Keratinocyte (primary cell): ENCODE measurements at regions not wholly inside any gene's neighbourhood (a gene's known extent, or its start where the extent isn't known, plus 50 kb on each side); places are given as distances from the start of the nearest gene placed in this dataset.

Source experiments
- DNase-seq: peaks from one replicate; pipeline ENCODE4 v3.0.0-alpha.2; 2011; ENCODE audit warnings: low read depth, missing footprints, low spot score
- FAIRE-seq: peaks from 2 replicates; lab custom pipeline; 2011; peaks lifted over from hg19 to GRCh38; lab: Jason Lieb, UNC
- H2AFZ ChIP-seq: 2 replicates; pipeline ENCODE4 v1.6.0; 2012; ENCODE audit warnings: low read length, control low read depth, inconsistent platforms; ENCODE audit not compliant: control insufficient read depth
- H3K27ac ChIP-seq: 2 replicates; pipeline ENCODE4 v1.5.1; 2011; ENCODE audit warnings: low read length; ENCODE audit not compliant: control insufficient read depth, insufficient read depth
- H3K27me3 ChIP-seq: 3 replicates; pipeline ENCODE4 v1.6.0; 2011; ENCODE audit warnings: low read length; ENCODE audit not compliant: control insufficient read depth, insufficient read depth; ENCODE audit errors: extremely low read depth
- H3K36me3 ChIP-seq, 2 experiments: 2 replicates in 1 of 2; 3 replicates in 1 of 2; pipeline ENCODE4 v1.5.1; 2011; ENCODE audit warnings: low read length in 2 of 2, mild to moderate bottlenecking in 1 of 2; ENCODE audit not compliant: control insufficient read depth in 2 of 2, insufficient read depth in 2 of 2; ENCODE audit errors: extremely low read depth in 1 of 2
- H3K4me1 ChIP-seq: 3 replicates; pipeline ENCODE4 v1.5.1; 2011; ENCODE audit warnings: low read length; ENCODE audit not compliant: control insufficient read depth, insufficient read depth; ENCODE audit errors: extremely low read depth
- H3K4me2 ChIP-seq: 3 replicates; pipeline ENCODE4 v1.6.0; 2011; ENCODE audit warnings: low read depth, low read length; ENCODE audit not compliant: control insufficient read depth, insufficient read depth; ENCODE audit errors: extremely low read depth
- H3K4me3 ChIP-seq, 3 experiments: fragments of 200-600 bp in 1 of 3; sonication (generic) in 1 of 3; 2 replicates in 2 of 3; 3 replicates in 1 of 3; pipeline ENCODE4 v1.5.1; 2011 to 2016; ENCODE audit warnings: low read length in 3 of 3, mild to moderate bottlenecking in 3 of 3, control low read depth in 2 of 3, inconsistent platforms in 1 of 3, low read depth in 1 of 3, mixed read lengths in 1 of 3, mixed run types in 1 of 3, moderate library complexity in 1 of 3; ENCODE audit not compliant: control insufficient read depth in 2 of 3, insufficient read depth in 2 of 3; ENCODE audit errors: extremely low read depth in 1 of 3
- H3K79me2 ChIP-seq: 2 replicates; pipeline ENCODE4 v1.6.0; 2012; ENCODE audit warnings: low read length; ENCODE audit not compliant: control insufficient read depth, insufficient read depth
- H3K9ac ChIP-seq: 3 replicates; pipeline ENCODE4 v1.6.0; 2011; ENCODE audit warnings: low read length; ENCODE audit not compliant: control insufficient read depth, insufficient read depth; ENCODE audit errors: extremely low read depth
- H3K9me1 ChIP-seq: 3 replicates; pipeline ENCODE4 v1.6.0; 2011; ENCODE audit warnings: low read length; ENCODE audit not compliant: control insufficient read depth, insufficient read depth; ENCODE audit errors: extremely low read depth
- H3K9me3 ChIP-seq: 2 replicates; pipeline ENCODE4 v1.5.1; 2012; ENCODE audit warnings: low read depth, low read length; ENCODE audit not compliant: control insufficient read depth
- H4K20me1 ChIP-seq: 3 replicates; pipeline ENCODE4 v1.6.0; 2011; ENCODE audit warnings: low read length; ENCODE audit not compliant: control insufficient read depth, insufficient read depth; ENCODE audit errors: extremely low read depth
- EZH2 ChIP-seq: IDR thresholded peaks from one replicate; pipeline ENCODE4 v1.6.1; 2012; ENCODE audit warnings: inconsistent platforms, mild to moderate bottlenecking, low read length, moderate library complexity
- dilution Hi-C: fragments of 300-500 bp; cut with MboI; formaldehyde crosslinking; loops from one replicate; pipeline ENCODE4 v1.7.0; 2020; ENCODE audit warnings: low sequenced_read_pairs; ENCODE audit not compliant: extremely low pct_ligation_motif_present
- TF ChIP-seq, protein P1 (sequence below), 3 experiments: IDR thresholded peaks in 1 of 3; conservative IDR thresholded peaks in 1 of 3; optimal IDR thresholded peaks in 1 of 3; 2 replicates in 2 of 3; 3 replicates in 1 of 3; pipeline versions ENCODE3 to v1.5.1; 2011; ENCODE audit warnings: low read length in 3 of 3, mild to moderate bottlenecking in 3 of 3, moderate library complexity in 2 of 3, control low read depth in 1 of 3, inconsistent platforms in 1 of 3; ENCODE audit not compliant: insufficient read depth in 2 of 3; ENCODE audit errors: extremely low read depth in 1 of 3

DNA sequence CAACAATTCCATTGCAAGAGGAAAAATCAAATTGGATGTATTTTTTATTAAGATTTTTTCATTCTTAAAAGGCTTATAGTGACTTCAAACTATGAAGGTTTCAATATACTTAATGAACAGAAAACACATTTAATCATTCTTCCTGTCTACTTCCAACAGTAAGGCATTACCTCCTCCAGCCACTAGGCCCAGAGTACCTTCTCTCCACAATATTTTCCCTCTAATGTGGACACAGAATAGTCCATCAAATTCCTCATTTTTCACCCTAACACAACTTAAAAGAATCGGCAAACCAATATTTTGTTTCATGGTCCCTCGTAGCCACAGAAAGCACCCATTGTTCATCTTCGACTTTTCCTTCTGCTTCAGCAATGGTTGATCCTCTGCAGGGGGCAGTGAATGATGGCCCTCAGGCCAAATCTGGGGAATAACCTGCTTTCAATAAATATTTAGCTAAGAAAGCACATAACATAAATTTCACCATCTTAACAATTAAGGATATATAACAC lies 335.4 kb upstream of the ID4 start:
- TF ChIP-seq EZH2: no peak
- TF ChIP-seq, protein P1, sequence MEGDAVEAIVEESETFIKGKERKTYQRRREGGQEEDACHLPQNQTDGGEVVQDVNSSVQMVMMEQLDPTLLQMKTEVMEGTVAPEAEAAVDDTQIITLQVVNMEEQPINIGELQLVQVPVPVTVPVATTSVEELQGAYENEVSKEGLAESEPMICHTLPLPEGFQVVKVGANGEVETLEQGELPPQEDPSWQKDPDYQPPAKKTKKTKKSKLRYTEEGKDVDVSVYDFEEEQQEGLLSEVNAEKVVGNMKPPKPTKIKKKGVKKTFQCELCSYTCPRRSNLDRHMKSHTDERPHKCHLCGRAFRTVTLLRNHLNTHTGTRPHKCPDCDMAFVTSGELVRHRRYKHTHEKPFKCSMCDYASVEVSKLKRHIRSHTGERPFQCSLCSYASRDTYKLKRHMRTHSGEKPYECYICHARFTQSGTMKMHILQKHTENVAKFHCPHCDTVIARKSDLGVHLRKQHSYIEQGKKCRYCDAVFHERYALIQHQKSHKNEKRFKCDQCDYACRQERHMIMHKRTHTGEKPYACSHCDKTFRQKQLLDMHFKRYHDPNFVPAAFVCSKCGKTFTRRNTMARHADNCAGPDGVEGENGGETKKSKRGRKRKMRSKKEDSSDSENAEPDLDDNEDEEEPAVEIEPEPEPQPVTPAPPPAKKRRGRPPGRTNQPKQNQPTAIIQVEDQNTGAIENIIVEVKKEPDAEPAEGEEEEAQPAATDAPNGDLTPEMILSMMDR (optimal IDR thresholded peaks at IDR 0.05 in 1 of 3, IDR thresholded peaks at IDR 0.05 in 1 of 3, conservative IDR thresholded peaks at IDR 0.05 in 1 of 3; ENCODE audit: extremely low read depth in 1 of 3, insufficient read depth in 2 of 3, low read length in 3 of 3): peak in 1 of 3 experiments; percentile 20

DNA sequence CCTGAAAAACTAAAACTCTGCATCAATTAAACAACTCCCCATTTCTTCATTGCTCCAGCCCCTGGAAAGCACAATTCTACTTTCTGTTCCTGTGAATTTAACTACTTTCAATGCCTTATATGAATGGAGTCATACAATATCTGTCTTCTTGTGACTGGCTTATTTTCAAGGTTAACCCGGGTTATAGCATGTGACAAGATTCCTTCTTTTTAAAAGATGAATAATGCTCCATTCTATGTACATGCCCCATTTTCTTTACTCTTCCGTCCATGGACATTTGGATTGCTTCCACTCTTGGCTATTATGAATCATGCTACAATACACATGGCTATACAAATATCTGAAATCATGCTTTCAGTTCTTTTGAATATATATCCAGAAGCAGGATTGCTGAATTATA lies 334.9 kb upstream of the ID4 start:
- no peaks in the 10 kb centered on the region for H3K9me3 ChIP-seq
- DNase-seq (no peak), FAIRE-seq (no peak)
- no peaks in the 10 kb centered on the region for H3K27me3 ChIP-seq
- no peak overlapping the region for H3K4me3 ChIP-seq
- no peaks in the 10 kb centered on the region for H3K36me3 ChIP-seq
- no peaks in the 10 kb centered on the region for H3K9me1 ChIP-seq
- H4K20me1 ChIP-seq: no peaks in the 10 kb centered on the region
- TF ChIP-seq EZH2: no peak
- TF ChIP-seq, protein P1 (optimal IDR thresholded peaks at IDR 0.05 in 1 of 3, IDR thresholded peaks at IDR 0.05 in 1 of 3, conservative IDR thresholded peaks at IDR 0.05 in 1 of 3; ENCODE audit: extremely low read depth in 1 of 3, insufficient read depth in 2 of 3, low read length in 3 of 3): no peak
- H2AFZ ChIP-seq: no peak overlapping the region
- no peaks in the 10 kb centered on the region for H3K4me1 ChIP-seq
- dilution Hi-C loops: no loop called here
- no peak overlapping the region for H3K4me2 ChIP-seq
- no peak overlapping the region for H3K27ac ChIP-seq
- no peak overlapping the region for H3K9ac ChIP-seq
- no peaks in the 10 kb centered on the region for H3K79me2 ChIP-seq

More for the DNA sequence above, 335.4 kb upstream of the ID4 start:
- FAIRE-seq (no peak), DNase-seq (no peak)
- H4K20me1 ChIP-seq: no peaks in the 10 kb centered on the region
- dilution Hi-C loops: no loop called here
- no peaks in the 10 kb centered on the region for H3K9me1 ChIP-seq
- no peak overlapping the region for H3K4me2 ChIP-seq
- no peak overlapping the region for H3K27ac ChIP-seq
- H3K79me2 ChIP-seq: no peaks in the 10 kb centered on the region
- H3K4me3 ChIP-seq: no peak overlapping the region
- H3K4me1 ChIP-seq: no peaks in the 10 kb centered on the region
- no peaks in the 10 kb centered on the region for H3K9me3 ChIP-seq
- H3K27me3 ChIP-seq: no peaks in the 10 kb centered on the region
- no peaks in the 10 kb centered on the region for H3K36me3 ChIP-seq
- H2AFZ ChIP-seq: no peak overlapping the region
- no peak overlapping the region for H3K9ac ChIP-seq
